ENCODE measurements at regions not wholly inside any gene's neighbourhood (a gene's known extent, or its start where the extent isn't known, plus 50 kb on each side); places are given as distances from the start of the nearest gene placed in this dataset.

- TF ChIP-seq, protein P1, sequence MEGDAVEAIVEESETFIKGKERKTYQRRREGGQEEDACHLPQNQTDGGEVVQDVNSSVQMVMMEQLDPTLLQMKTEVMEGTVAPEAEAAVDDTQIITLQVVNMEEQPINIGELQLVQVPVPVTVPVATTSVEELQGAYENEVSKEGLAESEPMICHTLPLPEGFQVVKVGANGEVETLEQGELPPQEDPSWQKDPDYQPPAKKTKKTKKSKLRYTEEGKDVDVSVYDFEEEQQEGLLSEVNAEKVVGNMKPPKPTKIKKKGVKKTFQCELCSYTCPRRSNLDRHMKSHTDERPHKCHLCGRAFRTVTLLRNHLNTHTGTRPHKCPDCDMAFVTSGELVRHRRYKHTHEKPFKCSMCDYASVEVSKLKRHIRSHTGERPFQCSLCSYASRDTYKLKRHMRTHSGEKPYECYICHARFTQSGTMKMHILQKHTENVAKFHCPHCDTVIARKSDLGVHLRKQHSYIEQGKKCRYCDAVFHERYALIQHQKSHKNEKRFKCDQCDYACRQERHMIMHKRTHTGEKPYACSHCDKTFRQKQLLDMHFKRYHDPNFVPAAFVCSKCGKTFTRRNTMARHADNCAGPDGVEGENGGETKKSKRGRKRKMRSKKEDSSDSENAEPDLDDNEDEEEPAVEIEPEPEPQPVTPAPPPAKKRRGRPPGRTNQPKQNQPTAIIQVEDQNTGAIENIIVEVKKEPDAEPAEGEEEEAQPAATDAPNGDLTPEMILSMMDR (conservative IDR thresholded peaks at IDR 0.05): no peak
- no peak for TF ChIP-seq ZFX (IDR thresholded peaks at IDR 0.05)
- H3K27ac ChIP-seq: no peak overlapping the region
These were observed 867.3 kb downstream of the TYW1 start for GRCh38 chr7:67863911-67864310.

DNA sequence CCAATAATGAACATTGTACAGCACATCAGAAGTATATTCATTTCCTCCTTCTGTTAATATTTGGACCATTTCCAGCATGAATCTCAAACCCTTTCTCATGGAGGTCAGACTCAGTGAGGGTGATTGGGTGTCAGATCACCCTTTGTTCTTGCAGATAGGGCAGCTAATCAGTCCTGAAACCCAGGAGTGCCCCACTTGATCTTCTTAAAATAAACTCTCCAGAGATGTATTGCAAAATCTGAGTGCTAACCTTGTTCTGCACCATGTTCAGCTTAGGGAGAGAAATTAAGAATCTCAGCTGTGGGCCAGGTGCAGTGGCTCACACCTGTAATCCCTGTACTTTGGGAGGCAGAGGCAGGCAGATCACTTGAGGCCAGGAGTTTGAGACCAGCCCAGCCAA, 869.4 kb downstream of the TYW1 start:
- H3K27ac ChIP-seq: no peak overlapping the region
- TF ChIP-seq ZFX (IDR thresholded peaks at IDR 0.05): no peak
- TF ChIP-seq, protein P1 (conservative IDR thresholded peaks at IDR 0.05): no peak

- no peak overlapping the region for H3K27ac ChIP-seq
- no peak for TF ChIP-seq ZFX (IDR thresholded peaks at IDR 0.05)
- TF ChIP-seq, protein P1 (conservative IDR thresholded peaks at IDR 0.05): no peak
These were observed 870.2 kb downstream of the TYW1 start for GRCh38 chr7:67866812-67867211.

- TF ChIP-seq, protein P1 (conservative IDR thresholded peaks at IDR 0.05): no peak
- TF ChIP-seq ZFX (IDR thresholded peaks at IDR 0.05): no peak
- no peak overlapping the region for H3K27ac ChIP-seq
These were observed 873.8 kb downstream of the TYW1 start for GRCh38 chr7:67870396-67870795.

DNA sequence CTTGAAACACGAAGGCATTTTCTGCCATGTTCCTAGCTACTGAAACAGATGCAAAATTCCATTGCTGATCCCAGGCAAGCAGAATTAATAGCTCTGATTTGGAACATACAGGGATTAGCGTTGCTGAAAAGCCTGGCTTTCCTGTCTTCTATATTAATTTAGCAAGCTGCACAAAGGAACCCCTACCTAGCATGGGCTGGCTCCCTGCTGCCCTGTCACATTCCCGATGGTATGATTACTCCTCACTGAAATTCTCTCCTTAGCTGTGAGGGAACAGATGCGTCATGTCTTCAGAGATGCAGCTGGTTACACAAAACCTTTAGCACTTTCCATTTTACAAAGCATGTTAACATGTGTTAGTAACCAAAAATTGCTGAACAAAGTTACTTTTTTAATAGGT, 878.9 kb downstream of the TYW1 start:
- no peak for TF ChIP-seq ZFX (IDR thresholded peaks at IDR 0.05)
- TF ChIP-seq, protein P1 (conservative IDR thresholded peaks at IDR 0.05): no peak
- no peak overlapping the region for H3K27ac ChIP-seq

DNA sequence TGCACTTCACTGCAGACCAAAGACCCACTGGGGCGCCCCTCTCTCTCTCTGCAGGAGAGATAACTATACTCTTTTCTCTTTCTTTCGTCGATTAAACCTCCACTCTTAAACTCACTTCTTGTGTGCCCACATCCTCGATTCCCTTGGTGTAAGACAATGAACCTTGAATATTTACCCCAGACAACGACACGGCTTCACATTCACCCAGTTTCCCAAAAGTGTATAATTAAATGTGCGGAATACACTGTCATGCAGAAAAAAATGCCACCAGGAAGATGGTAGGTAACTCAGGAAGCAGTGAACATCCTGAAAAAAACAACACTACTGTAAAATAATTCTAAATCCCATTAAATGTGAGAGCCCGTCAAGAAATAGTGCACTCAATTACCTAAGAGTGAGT, 882.2 kb downstream of the TYW1 start:
- TF ChIP-seq, protein P1 (conservative IDR thresholded peaks at IDR 0.05): no peak
- TF ChIP-seq ZFX (IDR thresholded peaks at IDR 0.05): no peak
- H3K27ac ChIP-seq: no peak overlapping the region

GRCh38 chr7:67882843-67883242, 886.2 kb downstream of the TYW1 start:
- no peak overlapping the region for H3K27ac ChIP-seq
- TF ChIP-seq, protein P1 (conservative IDR thresholded peaks at IDR 0.05): no peak
- TF ChIP-seq ZFX (IDR thresholded peaks at IDR 0.05): no peak

All from C4-2B (cell line).